ENCODE measurements at regions not wholly inside any gene's neighbourhood (a gene's known extent, or its start where the extent isn't known, plus 50 kb on each side); places are given as distances from the start of the nearest gene placed in this dataset.

- WGBS (ENCODE audit: insufficient coverage, low lambda C conversion rate), result no CpG with 5 or more reads among the region's 1 CpG
- no peak for DNase-seq
- Histone ChIP-seq H3K27me3 (ENCODE audit: control insufficient read depth, insufficient read depth, low read length) (peaks cover 2% of the 10 kb centered on the region), H3K27ac (ENCODE audit: low read length) (no peak overlapping the region), H3K4me3 (ENCODE audit: low read length) (no peak overlapping the region), H3K36me3 (ENCODE audit: control insufficient read depth, insufficient read depth, low read length) (no peaks in the 10 kb centered on the region), H3K4me1 (ENCODE audit: control insufficient read depth, insufficient read depth, low read length) (no peaks in the 10 kb centered on the region), H3K9me3 (ENCODE audit: control insufficient read depth, low read depth, low read length) (no peaks in the 10 kb centered on the region)
Observed at GRCh38 chr1:199665371-199665770, 362.1 kb upstream of the NR5A2 start.

GRCh38 chr1:199667089-199667488 lies 360.4 kb upstream of the NR5A2 start:
- no peak for DNase-seq
- no peaks in the 10 kb centered on the region for H3K27me3 ChIP-seq (ENCODE audit: control insufficient read depth, insufficient read depth, low read length)
- no CpG with 5 or more reads among the region's 10 CpGs for WGBS (ENCODE audit: insufficient coverage, low lambda C conversion rate)
- H3K4me1 ChIP-seq (ENCODE audit: control insufficient read depth, insufficient read depth, low read length), result no peaks in the 10 kb centered on the region
- H3K36me3 ChIP-seq (ENCODE audit: control insufficient read depth, insufficient read depth, low read length), result no peaks in the 10 kb centered on the region
- H3K27ac ChIP-seq (ENCODE audit: low read length), result no peak overlapping the region
- no peak overlapping the region for H3K4me3 ChIP-seq (ENCODE audit: low read length)
- no peaks in the 10 kb centered on the region for H3K9me3 ChIP-seq (ENCODE audit: control insufficient read depth, low read depth, low read length)

- no peak for DNase-seq
- H3K9me3 ChIP-seq (ENCODE audit: control insufficient read depth, low read depth, low read length), result no peaks in the 10 kb centered on the region
- H3K27ac ChIP-seq (ENCODE audit: low read length), result no peak overlapping the region
- H3K27me3 ChIP-seq (ENCODE audit: control insufficient read depth, insufficient read depth, low read length), result no peaks in the 10 kb centered on the region
- no peaks in the 10 kb centered on the region for H3K4me1 ChIP-seq (ENCODE audit: control insufficient read depth, insufficient read depth, low read length)
- no peaks in the 10 kb centered on the region for H3K36me3 ChIP-seq (ENCODE audit: control insufficient read depth, insufficient read depth, low read length)
- no peak overlapping the region for H3K4me3 ChIP-seq (ENCODE audit: low read length)
Observed at GRCh38 chr1:199669916-199670315, 357.6 kb upstream of the NR5A2 start.

GRCh38 chr1:199671684-199672083 lies 355.8 kb upstream of the NR5A2 start:
- Histone ChIP-seq H3K4me1 (ENCODE audit: control insufficient read depth, insufficient read depth, low read length) (no peaks in the 10 kb centered on the region), H3K4me3 (ENCODE audit: low read length) (no peak overlapping the region), H3K9me3 (ENCODE audit: control insufficient read depth, low read depth, low read length) (no peaks in the 10 kb centered on the region), H3K27me3 (ENCODE audit: control insufficient read depth, insufficient read depth, low read length) (no peaks in the 10 kb centered on the region), H3K36me3 (ENCODE audit: control insufficient read depth, insufficient read depth, low read length) (no peaks in the 10 kb centered on the region), H3K27ac (ENCODE audit: low read length) (no peak overlapping the region)
- no peak for DNase-seq
- WGBS (ENCODE audit: insufficient coverage, low lambda C conversion rate), result no CpG with 5 or more reads among the region's 3 CpGs

- Histone ChIP-seq H3K27ac (ENCODE audit: low read length) (no peak overlapping the region), H3K27me3 (ENCODE audit: control insufficient read depth, insufficient read depth, low read length) (no peaks in the 10 kb centered on the region), H3K4me1 (ENCODE audit: control insufficient read depth, insufficient read depth, low read length) (no peaks in the 10 kb centered on the region), H3K4me3 (ENCODE audit: low read length) (no peak overlapping the region), H3K36me3 (ENCODE audit: control insufficient read depth, insufficient read depth, low read length) (no peaks in the 10 kb centered on the region), H3K9me3 (ENCODE audit: control insufficient read depth, low read depth, low read length) (no peaks in the 10 kb centered on the region)
- WGBS (ENCODE audit: insufficient coverage, low lambda C conversion rate), result no CpG with 5 or more reads among the region's 3 CpGs
- DNase-seq, result no peak
Observed at GRCh38 chr1:199675937-199676336, 351.6 kb upstream of the NR5A2 start.

- H3K36me3 ChIP-seq (ENCODE audit: control insufficient read depth, insufficient read depth, low read length), result no peaks in the 10 kb centered on the region
- no peak overlapping the region for H3K4me3 ChIP-seq (ENCODE audit: low read length)
- H3K27ac ChIP-seq (ENCODE audit: low read length), result no peak overlapping the region
- H3K9me3 ChIP-seq (ENCODE audit: control insufficient read depth, low read depth, low read length), result no peaks in the 10 kb centered on the region
- H3K4me1 ChIP-seq (ENCODE audit: control insufficient read depth, insufficient read depth, low read length), result no peaks in the 10 kb centered on the region
- no peak for DNase-seq
- H3K27me3 ChIP-seq (ENCODE audit: control insufficient read depth, insufficient read depth, low read length), result no peaks in the 10 kb centered on the region
- 40% methylated on average over 1 of the region's 1 CpG for WGBS (ENCODE audit: insufficient coverage, low lambda C conversion rate)
Observed at GRCh38 chr1:199678771-199679170, 348.7 kb upstream of the NR5A2 start.

- no peak overlapping the region for H3K27ac ChIP-seq (ENCODE audit: low read length)
- no peaks in the 10 kb centered on the region for H3K4me1 ChIP-seq (ENCODE audit: control insufficient read depth, insufficient read depth, low read length)
- H3K4me3 ChIP-seq (ENCODE audit: low read length), result no peak overlapping the region
- H3K27me3 ChIP-seq (ENCODE audit: control insufficient read depth, insufficient read depth, low read length), result no peaks in the 10 kb centered on the region
- H3K9me3 ChIP-seq (ENCODE audit: control insufficient read depth, low read depth, low read length), result no peaks in the 10 kb centered on the region
- H3K36me3 ChIP-seq (ENCODE audit: control insufficient read depth, insufficient read depth, low read length), result no peaks in the 10 kb centered on the region
- DNase-seq, result no peak
Observed at GRCh38 chr1:199682081-199682480, 345.4 kb upstream of the NR5A2 start.

- DNase-seq, result peak; percentile 35 to 61
Observed at GRCh38 chr1:199684686-199685273, 342.7 kb upstream of the NR5A2 start.

GRCh38 chr1:199685369-199685768 lies 342.1 kb upstream of the NR5A2 start:
- Histone ChIP-seq H3K36me3 (ENCODE audit: control insufficient read depth, insufficient read depth, low read length) (no peaks in the 10 kb centered on the region), H3K27ac (ENCODE audit: low read length) (no peak overlapping the region), H3K4me3 (ENCODE audit: low read length) (no peak overlapping the region), H3K4me1 (ENCODE audit: control insufficient read depth, insufficient read depth, low read length) (no peaks in the 10 kb centered on the region), H3K9me3 (ENCODE audit: control insufficient read depth, low read depth, low read length) (no peaks in the 10 kb centered on the region), H3K27me3 (ENCODE audit: control insufficient read depth, insufficient read depth, low read length) (no peaks in the 10 kb centered on the region)
- DNase-seq, result peak; percentile 34 to 67
- WGBS (ENCODE audit: insufficient coverage, low lambda C conversion rate), result 100% methylated on average over 1 of the region's 2 CpGs

More at GRCh38 chr1:199684686-199685273, 342.7 kb upstream of the NR5A2 start:
- Histone ChIP-seq H3K4me1 (ENCODE audit: control insufficient read depth, insufficient read depth, low read length) (no peaks in the 10 kb centered on the region), H3K27me3 (ENCODE audit: control insufficient read depth, insufficient read depth, low read length) (no peaks in the 10 kb centered on the region), H3K27ac (ENCODE audit: low read length) (no peak overlapping the region), H3K36me3 (ENCODE audit: control insufficient read depth, insufficient read depth, low read length) (no peaks in the 10 kb centered on the region), H3K9me3 (ENCODE audit: control insufficient read depth, low read depth, low read length) (no peaks in the 10 kb centered on the region), H3K4me3 (ENCODE audit: low read length) (no peak overlapping the region)
- 50% methylated on average over 1 of the region's 1 CpG for WGBS (ENCODE audit: insufficient coverage, low lambda C conversion rate)

- no peaks in the 10 kb centered on the region for H3K27me3 ChIP-seq (ENCODE audit: control insufficient read depth, insufficient read depth, low read length)
- peaks cover 3% of the 10 kb centered on the region for H3K4me1 ChIP-seq (ENCODE audit: control insufficient read depth, insufficient read depth, low read length)
- no peaks in the 10 kb centered on the region for H3K9me3 ChIP-seq (ENCODE audit: control insufficient read depth, low read depth, low read length)
- no CpG with 5 or more reads among the region's 4 CpGs for WGBS (ENCODE audit: insufficient coverage, low lambda C conversion rate)
- no peak overlapping the region for H3K27ac ChIP-seq (ENCODE audit: low read length)
- no peak overlapping the region for H3K4me3 ChIP-seq (ENCODE audit: low read length)
- no peak for DNase-seq
- no peaks in the 10 kb centered on the region for H3K36me3 ChIP-seq (ENCODE audit: control insufficient read depth, insufficient read depth, low read length)
Observed at GRCh38 chr1:199687321-199687720, 340.2 kb upstream of the NR5A2 start.

GRCh38 chr1:199688133-199688676 lies 339.3 kb upstream of the NR5A2 start:
- 80% methylated on average over 2 of the region's 3 CpGs for WGBS (ENCODE audit: insufficient coverage, low lambda C conversion rate)
- DNase-seq, result no peak
- Histone ChIP-seq H3K4me3 (ENCODE audit: low read length) (no peak overlapping the region), H3K36me3 (ENCODE audit: control insufficient read depth, insufficient read depth, low read length) (no peaks in the 10 kb centered on the region), H3K9me3 (ENCODE audit: control insufficient read depth, low read depth, low read length) (no peaks in the 10 kb centered on the region), H3K27me3 (ENCODE audit: control insufficient read depth, insufficient read depth, low read length) (no peaks in the 10 kb centered on the region), H3K27ac (ENCODE audit: low read length) (no peak overlapping the region), H3K4me1 (ENCODE audit: control insufficient read depth, insufficient read depth, low read length) (peaks cover 3% of the 10 kb centered on the region)
